CD4-positive, alpha-beta T cell treated with Interleukin-2 at 100 ng/mL for 4 hours (primary cell): ENCODE measurements at regions not wholly inside any gene's neighbourhood (a gene's known extent, or its start where the extent isn't known, plus 50 kb on each side); places are given as distances from the start of the nearest gene placed in this dataset.

Experiments used
- DNase-seq: peaks from one replicate; pipeline ENCODE4 v3.0.0-alpha.2; 2020; ENCODE audit warnings: low spot score

GRCh38 chr6:126091466-126091865 lies 105.1 kb downstream of the TRMT11 start:
- no peak for DNase-seq

DNA sequence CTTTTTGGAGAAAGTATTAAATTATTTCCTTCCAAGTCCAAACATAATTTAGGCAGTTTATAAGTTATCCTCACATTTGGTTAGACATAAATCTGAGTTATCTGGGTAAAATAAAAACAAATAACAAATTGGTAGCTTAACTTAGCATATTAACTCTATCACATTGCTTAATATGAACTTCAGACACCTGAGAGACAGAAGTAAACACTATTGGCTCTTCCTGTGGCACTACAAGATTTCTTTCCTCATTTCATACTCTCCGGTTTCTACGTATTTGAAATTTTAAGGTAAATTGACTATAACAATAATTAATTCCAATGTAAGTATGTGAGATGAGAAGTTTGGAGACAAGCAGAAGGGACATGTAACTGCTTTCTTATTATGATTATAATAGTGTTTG lies 106.8 kb downstream of the TRMT11 start:
- no peak for DNase-seq

- no peak for DNase-seq
Measured at GRCh38 chr6:126094411-126094810, 108.1 kb downstream of the TRMT11 start.

- DNase-seq, result no peak
Measured at GRCh38 chr6:126100386-126100785, 114.0 kb downstream of the TRMT11 start.

- DNase-seq, result no peak
Measured at GRCh38 chr6:126102358-126102757, 116.0 kb downstream of the TRMT11 start.

DNA sequence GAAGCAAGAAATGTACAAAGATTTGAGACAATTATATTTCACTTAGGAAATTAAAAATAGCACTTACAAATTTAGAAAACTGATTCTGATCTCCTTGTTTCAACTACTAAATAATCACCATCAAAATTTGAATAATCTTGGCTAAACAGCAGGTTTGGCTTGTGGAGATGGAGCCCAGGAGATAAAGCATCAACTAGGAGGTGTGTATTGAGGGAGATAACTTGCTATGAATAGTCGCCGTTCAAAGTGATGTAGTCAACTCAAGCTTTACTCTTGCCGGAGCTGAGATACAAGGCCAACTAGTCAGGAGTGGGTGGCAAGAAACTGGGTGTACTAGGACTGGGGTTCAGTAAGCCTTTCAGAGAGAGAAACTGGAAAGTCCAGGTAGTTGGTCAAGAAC lies 117.7 kb downstream of the TRMT11 start:
- DNase-seq, result no peak

DNA sequence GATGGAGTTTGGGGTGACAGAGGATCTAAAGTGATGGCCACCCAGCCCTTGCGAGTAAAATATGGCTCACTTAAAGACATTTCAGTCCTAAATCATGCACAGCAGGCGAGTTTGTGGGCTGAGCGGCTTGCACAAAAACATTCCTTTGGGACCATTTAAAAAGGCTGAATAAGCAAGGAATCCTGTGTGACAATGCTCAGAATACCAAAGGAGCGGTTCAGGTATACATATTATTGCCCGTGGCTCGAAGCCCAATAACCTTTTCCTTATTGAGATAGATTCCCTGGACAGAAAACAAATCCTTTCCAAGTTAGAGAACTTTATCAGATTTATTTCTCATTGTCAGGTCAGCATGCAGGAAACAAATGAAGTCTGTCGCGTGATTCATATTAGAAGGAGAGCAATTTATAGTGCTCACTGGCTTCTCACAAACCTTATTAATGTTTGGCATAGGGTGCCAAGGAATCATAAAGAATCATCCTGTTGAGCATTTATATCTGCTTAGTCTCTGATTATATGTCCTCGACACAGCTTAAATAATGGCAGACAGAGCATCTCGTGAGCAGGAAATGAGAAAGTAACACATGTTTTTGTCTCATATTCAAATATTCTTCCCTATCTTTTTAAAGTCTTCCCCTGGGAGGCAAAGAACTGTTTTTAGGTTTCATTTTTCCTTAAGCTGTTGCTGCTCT lies 121.3 kb downstream of the TRMT11 start:
- no peak for DNase-seq

DNA sequence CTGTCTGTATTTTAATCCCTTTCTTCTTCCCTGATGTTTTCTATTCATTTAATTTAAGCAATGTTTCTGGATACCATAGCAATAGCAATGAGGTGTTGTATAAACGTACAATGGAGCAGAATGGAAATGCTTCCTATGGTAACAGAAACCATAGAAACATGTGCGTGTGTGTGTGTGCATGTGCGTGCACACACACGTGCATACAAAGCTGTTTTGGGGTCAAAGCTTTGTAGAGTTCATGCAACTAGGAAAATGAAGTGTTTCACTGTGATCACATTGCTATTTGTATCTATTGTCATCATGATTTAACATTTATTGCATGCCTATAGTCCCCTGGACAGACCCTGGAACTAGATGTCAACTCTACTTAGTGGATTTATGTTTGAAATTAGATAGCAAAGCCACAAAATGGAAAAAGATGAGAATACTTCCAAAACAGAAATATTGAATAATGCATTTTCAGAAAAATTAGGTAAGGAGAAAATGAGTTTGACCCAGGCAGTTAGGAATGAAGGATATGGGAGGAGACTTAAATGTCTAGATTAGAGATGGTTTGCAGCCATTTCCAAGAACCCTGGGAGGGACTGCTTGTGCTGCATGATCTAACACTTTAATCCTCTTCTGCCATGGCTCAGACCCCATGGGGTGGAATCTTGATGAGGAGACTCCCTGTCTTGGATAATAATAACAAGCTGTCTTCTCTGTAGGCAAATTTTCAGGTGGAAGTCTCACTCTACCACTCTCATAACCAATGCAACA lies 124.4 kb downstream of the TRMT11 start:
- DNase-seq, result no peak

- no peak for DNase-seq
Measured at GRCh38 chr6:126111327-126111726, 125.0 kb downstream of the TRMT11 start.

GRCh38 chr6:126112171-126112632 lies 125.9 kb downstream of the TRMT11 start:
- DNase-seq, result no peak

DNA sequence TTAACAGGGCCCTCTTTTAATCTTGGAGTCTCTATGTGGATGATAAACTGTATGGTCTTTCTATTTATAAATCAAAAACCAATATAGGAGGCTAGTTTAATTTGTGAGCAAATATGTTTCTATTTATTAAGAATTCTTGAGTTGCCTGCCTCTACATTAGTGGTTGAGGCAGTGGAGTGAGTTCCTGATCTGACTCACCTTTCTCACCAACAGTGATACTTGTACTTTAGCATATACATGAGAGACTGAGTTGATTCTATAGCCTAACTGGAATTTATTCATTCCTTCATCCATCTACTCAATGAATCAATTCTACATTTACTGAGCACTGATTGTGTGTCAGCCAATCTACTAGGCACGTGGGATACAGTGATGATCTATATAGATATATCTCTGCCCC lies 126.9 kb downstream of the TRMT11 start:
- DNase-seq, result no peak

DNA sequence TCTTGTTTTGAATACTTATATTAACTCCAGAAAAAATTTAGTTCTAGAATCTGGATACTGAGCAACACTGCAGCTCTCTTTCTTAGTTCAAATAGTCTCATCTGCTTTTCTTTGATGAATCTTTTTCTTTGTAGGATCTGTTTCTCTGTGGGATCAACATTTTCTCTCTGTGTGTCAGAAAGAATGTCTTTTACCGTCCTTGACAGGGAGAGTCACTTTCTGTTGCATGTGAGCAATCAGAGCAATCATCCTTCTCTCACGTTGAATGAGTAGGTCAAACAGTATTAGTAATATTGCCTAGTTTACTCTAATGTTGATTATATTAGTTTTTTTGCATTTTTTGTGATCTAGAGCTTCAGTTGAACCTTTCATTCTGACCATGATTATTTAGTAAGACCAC lies 130.9 kb downstream of the TRMT11 start:
- DNase-seq, result no peak

GRCh38 chr6:126118058-126118755 lies 131.9 kb downstream of the TRMT11 start:
- DNase-seq, result no peak

GRCh38 chr6:126118936-126119335 lies 132.6 kb downstream of the TRMT11 start:
- DNase-seq, result no peak

DNA sequence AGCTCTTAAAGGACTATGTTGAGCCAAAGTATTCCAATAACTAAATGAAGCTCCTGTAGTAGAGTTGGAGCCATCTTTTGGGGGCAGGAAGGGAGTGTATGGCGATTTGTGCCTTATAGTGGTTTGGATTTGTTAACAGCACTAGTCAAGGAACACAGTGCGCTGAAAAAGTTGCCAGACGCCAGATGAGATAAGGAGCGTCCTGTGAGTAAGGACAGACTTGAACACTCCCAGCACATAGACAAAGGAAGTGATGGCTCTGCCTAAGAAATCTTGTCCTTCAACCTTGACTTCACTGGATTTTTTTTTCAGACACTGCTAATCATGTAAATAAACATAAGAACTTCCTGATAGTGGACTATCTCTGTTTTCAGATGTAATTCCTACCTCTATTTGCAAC lies 136.9 kb downstream of the TRMT11 start:
- no peak for DNase-seq

GRCh38 chr6:126127659-126128058 lies 141.3 kb downstream of the TRMT11 start:
- no peak for DNase-seq

DNA sequence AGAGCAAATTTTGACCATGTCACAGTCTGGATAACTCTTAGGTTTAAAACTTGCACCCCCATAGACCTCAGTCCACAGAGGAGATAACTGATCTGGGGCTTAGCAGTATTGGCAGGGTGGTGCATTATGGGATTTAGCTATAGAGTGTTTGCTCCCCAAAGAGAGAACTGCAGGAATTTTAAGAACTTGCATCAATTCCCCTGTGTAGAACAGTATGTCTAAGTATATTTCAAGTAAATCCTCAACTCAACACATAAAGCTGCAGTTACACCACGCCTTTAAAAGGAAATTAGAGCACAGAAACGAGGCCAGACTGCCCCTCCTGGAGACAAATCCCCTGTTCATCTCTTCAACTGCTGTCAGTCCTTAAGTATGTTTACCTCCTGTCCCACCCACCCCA lies 144.9 kb downstream of the TRMT11 start:
- DNase-seq, result no peak

DNA sequence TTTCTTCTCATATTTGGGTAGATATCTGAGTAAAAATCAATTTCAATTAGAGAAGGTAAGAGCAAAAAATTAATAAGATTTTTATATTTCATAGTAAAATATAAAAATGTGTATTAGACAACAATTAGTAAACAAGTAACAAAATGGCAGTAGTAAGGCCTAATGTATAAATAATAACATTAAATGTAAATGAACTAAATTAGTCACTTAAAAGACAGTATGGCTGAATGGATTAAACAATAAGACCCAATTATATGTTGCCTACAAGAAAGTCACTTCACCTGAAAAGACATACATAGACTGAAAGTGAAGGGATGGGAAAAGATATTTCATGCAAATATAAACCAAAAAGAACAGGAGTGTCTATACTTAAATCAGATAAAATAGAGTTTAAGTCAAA lies 147.6 kb downstream of the TRMT11 start:
- no peak for DNase-seq

GRCh38 chr6:126134491-126134890 lies 148.2 kb downstream of the TRMT11 start:
- no peak for DNase-seq

GRCh38 chr6:126140015-126140414 lies 153.7 kb downstream of the TRMT11 start:
- no peak for DNase-seq

GRCh38 chr6:126143761-126144251 lies 157.5 kb downstream of the TRMT11 start:
- no peak for DNase-seq

GRCh38 chr6:126145351-126145750 lies 159.0 kb downstream of the TRMT11 start:
- no peak for DNase-seq

DNA sequence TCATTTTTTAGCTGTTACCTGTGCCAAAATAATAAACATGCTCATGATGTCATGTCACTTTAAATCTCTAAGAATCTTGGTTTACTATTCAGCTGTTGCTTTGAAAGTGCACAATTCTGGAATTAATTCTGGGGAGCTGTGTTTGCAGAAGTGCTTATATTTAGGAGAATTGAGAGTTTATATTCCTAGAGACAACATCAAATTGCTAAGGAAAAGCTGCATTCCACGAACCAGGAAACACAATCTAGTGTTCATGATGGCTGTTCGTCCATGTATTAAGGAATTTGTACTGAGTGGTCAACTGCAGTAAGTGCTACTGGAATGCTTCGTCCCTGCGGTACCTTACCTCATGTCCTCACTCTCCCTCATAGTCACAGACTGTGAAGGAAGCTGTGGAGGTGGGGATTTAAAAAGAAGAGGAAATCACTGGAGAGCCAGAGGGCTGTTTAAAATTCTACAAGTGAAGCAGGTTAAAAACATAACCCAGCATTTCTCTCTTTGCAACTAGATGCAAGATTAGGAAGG lies 161.0 kb downstream of the TRMT11 start:
- no peak for DNase-seq
